Amniotic stem cell (primary cell): ENCODE measurements at regions not wholly inside any gene's neighbourhood (a gene's known extent, or its start where the extent isn't known, plus 50 kb on each side); places are given as distances from the start of the nearest gene placed in this dataset.
"Not testable (repeated sequence)": the region's sequence is repeated elsewhere in the genome, so short reads cannot be mapped to it uniquely, and the experiment has no call there.

Experiments used
- DNase-seq: peaks from one replicate; lab custom pipeline; 2025; lab: John Stamatoyannopoulos, UW

DNA sequence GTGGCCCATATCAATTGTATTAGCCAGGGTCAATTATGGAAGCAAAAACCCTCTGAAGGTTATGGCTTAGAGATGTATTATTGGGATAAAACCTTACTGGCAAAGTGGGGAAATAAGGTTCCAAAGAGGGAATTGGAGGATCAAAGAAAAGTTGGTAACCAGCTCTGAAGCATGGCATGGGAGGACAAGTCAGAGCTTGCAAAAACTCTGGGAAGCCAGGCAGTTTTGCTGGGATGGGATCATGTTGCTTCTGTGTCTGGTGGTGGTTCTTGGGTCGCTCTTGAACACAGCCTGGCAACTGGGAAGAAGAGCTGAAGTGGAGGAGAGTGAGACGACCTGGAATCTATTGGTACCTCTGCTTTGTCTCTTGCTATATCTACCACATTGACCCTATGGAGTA, 162.6 kb downstream of the PMAIP1 start:
- DNase-seq: no peak

DNA sequence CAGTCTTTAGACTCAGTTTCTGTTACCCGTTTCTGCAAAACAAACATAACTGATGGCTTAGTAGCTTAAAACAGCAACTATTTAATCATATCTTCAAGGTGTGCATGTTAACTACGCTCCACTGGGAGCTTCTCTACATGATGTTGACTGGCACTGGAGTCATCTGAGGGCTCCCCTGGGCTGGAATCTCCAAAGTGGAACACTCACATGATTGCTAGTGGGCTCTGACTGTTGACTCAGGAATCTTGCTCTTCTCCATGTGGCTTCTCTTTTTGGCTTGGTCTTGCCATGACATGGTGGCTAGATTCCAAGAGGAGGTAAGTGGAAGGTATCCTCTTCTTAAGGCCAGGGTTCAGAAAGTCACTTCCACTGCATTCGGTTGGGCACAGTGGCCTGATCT, 160.8 kb downstream of the PMAIP1 start:
- no peak for DNase-seq

DNA sequence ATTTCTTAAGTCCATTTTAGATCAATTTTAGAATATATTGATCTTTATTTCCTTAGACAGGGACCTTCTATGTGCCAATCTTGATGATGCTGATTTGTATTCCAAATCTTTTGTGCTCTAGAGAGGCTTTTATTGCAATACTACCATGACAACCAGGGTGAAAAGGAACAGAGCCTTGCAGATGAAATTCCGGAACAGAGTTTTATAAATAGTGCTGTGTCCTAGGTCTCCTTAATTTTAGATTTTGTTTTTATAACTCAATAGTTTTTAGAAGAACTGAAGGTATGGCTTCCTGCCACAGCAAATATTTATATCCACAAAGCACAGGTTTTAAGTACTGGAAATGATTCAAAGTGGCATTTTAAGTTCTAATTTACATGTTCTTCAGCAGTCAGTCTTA, 160.2 kb downstream of the PMAIP1 start:
- no peak for DNase-seq

DNA sequence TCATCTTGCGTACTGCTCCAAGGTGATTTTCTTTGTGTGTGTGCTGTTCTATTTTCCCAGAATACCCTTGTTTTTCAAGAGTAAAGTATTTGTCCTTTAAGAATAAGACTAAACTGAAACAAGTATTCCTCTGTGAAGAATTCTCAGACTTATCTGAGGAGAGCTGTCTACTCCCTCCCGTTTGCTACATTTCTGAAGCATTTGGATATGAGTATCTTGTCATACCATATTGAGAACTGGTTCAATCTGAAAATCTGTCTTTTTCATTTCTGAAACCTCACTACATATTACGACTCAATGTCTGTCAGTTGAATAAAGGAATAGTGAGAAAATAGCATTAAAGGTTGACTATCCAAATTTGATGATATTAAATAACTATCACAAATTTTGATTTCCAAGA, 159.4 kb downstream of the PMAIP1 start:
- DNase-seq: no peak

DNA sequence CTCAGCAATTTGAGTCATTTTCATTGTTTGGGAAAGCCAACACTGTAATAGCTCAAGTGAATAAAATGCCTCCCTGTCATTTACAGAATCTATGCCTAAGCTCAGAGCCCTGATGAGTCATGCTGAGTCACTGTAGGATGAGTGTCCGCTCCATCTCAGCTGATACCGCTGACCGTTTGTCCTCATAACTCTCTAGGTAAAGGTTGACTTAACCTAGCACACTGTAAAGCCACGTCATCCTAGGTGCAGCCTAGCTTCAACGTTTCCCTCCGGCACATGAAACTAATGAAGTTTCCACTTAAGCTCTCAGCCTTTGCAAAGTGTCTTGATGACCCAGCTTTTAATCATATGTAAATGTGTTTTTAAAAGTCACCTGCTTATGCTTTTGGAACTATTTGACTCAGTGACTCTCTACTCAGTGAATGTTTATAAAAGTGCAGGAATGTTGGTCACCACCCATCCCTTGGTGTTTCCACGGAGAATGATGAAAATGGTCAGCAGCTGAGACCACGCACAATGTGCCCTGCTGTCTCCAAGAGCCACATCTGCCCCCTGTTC, 154.0 kb downstream of the PMAIP1 start:
- peak; percentile 96 for DNase-seq

DNA sequence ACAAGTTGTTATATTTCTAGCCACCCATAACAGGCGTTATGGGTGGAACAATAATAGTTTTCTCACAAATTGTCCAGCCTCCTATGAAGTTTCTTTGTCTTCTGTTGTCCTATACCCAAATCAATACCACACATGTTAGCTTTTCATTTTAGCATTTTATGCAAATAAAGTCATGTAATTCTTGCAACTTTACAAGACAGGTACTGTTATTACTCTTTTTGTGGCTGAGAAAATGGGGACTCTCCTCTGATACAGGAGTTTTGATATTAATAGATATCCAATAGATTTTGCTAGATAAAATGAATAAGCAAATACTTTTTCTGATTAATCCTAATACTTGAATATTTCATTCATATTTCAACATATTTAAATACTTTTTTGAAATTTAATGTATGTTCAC, 151.0 kb downstream of the PMAIP1 start:
- DNase-seq: no peak

DNA sequence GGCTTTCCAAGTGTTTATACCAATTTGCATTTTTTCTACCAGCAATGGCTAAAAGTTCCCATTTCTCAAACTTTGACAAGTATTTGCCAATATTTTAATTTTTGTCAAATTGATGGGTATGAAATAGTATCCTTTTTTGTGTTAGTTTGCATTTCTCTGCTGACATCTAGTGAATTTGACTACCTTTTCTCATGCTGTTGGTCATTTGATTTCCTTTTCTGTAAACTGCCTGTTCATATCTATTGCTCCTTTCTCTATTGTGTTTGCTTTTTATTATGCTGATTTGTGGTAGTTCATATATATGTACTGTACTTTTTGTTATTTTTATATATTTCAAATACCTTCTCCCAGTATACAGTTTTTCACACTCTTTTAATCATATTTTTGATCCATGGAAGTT, 149.4 kb downstream of the PMAIP1 start:
- no peak for DNase-seq

DNA sequence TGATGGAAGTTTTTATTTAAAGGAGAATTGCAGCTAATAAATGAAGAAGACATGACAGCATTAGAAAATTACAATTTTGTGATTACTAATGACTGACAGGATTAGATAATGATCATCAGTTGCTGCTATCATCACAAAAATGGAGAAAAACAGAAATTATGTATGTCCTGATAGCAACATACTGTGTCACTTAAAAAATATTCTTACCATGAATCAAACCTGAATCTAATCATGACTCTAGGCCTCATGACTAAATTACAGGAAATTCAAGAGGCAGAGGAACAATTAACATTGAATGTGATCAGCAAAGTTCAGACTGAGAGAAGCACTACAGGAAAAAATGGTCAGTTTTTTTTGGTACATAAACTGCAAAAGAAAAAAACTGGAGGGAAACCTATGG, 147.8 kb downstream of the PMAIP1 start:
- DNase-seq: no peak

DNA sequence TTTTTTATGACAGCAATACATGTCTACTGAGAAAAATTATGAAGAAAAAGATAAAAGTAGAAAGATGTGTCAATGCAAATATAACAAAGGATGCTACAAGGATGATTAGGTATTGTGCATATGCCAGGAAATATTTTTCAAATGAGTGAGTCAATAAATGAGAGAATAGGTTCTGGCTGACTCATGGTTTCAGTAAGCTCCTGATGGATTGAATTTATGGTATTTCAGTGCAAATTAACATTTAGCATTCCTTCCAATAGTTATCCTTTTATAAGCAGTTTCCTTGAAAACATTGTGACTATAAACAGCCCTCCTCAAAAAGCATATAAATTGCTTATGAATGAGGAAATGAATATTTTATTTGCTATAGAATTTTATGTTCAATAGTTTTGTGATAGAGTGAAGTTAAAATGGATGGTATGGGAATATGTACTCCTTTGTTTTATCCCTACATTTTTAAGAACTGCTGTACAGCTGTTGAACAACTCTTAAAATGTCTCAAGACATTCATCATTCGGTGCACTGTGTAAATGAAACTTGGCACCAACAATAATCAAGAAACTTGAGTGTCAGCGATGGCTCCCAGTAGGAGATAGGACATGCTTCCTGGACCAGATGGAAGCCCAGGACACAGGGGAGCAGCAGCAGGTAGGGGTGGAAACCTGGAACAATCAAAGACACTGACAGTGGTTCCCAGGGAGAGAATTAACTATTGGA, 144.7 kb downstream of the PMAIP1 start:
- DNase-seq: peak; percentile 41

DNA sequence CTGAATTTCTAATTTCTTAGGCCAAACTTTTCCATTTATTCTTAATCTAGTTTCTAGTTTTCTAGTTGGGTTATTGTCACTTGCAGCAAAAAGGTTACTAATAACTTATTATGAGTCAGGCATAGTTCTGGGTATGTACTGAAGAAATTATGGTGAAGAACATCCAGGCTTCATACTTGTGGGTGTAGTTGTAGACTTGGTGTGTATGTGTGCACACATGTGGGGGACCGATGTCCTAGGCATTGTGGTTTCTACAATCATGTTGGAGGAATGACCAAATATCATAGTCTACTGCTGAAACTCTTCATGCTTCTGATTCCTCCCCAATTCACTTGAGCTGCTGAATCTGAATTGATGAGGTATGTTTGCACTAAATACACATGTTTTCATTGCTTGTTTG, 141.2 kb downstream of the PMAIP1 start:
- DNase-seq: no peak

DNA sequence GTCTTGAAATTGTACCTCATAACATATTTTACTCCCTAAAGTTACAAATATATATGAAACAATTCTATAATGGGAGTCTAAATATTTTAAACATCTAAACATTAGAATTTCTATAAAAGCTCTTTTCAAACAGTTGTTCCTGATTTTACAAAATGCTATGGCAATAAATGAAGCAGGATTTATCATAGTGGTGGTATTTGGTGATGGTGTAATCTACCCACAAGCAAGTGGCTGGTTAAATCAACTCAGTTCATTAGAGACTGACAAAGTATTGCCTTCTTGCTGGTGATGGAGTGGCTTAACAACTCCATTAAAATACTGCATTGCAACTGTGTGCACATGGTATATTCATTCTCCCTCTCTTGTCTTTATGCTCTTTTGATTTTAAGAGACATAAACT, 138.9 kb downstream of the PMAIP1 start:
- no peak for DNase-seq

DNA sequence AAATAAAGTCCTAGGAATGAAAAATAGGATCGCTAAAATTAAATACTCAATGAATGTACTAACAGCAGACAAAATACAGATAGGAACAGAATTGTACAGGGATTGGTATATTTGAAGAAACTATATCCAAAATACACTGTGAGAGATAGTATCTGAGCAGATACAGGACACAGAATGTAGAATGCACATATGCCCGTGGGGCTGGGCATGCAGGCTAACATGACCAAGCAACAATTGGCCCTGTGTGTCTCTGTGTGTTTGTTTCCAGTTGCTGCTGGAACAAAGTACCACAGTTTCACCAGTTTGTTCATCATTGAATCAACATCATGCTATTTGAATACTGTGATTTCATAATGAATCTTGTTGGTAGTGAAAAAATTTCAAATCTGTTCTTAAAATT, 127.6 kb downstream of the PMAIP1 start:
- DNase-seq: no peak

DNA sequence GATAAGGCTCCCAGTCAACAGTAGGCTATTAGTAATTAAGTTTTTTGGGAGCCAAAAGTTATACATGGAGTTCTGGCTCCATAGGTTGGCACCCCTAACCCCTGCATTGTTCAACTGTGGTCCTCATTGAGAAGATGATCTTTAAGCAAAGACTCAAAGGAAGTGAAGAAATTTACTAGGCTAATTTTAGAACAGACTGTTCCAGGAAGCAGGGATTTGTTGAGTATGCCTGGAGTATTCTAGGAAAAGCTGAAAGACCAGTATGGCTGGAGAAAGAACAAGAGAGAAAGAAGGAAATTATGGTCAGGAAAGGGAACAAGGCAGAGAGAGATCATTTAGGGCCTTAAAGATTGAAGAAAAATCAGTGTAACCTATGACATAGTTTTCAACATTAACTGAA, 125.1 kb downstream of the PMAIP1 start:
- no peak for DNase-seq

DNA sequence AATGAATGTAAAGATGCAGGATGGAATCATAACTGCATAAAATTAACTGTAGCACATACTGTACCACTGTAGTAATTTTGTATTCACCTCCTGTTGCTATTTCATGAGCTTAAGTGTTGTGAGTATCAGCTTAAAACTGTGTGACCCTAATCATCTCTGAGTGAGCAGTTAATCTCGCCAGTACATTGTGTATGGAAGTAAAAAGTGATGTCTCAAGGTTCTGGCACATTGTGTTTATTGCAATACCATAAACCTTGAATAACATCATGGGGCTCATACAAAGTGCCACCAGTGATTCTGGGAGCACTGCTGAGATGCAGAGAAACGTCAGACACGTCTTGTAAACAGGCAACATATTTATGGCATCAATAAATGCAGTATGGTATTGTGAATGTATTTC, 124.5 kb downstream of the PMAIP1 start:
- no peak for DNase-seq

DNA sequence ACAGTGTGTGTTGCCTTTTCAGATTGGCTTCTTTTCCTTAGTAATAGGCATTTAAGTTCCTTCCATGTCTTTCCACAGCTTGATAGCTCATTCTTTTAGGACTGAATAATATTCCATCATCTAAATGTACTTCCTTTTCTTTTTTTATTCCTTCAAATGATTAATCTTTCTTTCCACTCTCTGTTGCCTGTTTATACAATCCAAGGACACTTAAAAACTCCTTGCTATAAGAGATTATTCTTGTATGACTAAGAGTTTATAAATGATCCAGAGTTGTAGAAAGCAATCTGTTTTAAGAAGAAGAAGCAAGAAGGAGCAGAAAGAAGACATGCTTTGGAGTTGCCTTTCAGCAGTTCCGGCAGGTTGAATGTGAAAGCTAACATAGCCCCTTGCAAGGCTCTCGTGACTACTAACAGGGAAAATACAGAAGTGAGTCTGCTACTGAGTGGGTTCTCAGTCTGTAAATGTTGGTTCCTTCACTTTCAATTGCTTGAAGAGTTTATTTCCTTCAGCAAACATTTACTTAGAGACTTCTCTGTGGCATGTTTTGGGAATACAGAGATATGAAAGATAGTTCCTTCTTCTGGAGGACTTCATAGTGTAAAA, 123.0 kb downstream of the PMAIP1 start:
- DNase-seq: no peak

DNA sequence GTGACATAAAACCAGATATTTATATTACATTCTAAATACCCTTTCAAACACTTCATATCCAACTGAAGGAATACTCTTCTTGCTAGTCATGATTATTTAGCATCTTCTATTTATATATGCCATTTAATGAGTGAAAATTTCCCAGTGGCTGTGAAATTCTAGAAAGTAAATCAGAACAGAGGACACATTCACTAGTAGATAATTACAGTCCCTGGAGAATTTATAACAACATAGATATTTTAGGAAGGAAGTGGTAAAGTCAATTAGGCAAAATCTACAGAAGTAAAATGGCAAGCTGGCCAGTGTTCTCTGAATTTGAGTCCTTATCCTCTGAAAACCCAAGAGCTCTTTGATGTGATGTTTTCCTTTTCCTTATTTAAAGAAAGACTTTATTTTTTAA, 121.8 kb downstream of the PMAIP1 start:
- no peak for DNase-seq

DNA sequence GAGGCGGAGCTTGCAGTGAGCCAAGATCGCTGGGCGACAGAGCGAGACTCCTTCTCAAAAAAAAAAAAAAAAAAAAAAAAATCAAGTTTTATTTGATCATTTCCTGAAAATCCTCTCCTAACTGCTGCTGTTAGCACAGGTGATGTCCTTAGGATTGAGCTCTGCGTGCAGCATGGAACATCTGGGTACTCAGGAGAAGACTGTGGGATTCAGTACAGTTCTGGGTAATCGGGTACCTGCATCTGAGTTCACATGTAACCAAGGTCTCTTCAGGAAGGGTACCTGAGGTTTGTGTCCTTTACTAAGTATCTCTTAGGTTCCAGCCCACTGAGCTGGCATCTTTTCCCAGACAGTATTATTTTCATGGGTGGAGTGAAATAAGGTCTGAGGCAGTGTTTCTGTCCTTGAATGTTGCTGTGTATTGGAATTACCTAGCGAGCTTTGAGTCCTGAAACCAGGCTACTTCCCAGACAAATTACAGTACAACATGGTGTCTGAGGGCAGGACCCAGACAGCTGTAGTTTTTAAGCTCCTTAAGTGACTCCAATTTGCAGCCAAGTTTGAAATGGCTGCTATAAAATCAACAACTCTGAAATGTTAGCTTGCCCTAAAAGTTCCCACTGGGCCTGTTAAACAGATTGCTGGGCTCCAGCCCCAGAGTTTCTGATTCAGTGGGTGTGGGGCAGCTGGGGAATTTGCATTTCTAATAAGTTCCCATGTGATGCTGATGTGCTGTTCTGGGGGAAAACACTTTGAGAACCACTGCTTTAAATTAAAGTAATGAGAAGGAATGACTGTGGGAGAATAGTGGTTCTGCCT, 120.5 kb downstream of the PMAIP1 start:
- DNase-seq: no peak

DNA sequence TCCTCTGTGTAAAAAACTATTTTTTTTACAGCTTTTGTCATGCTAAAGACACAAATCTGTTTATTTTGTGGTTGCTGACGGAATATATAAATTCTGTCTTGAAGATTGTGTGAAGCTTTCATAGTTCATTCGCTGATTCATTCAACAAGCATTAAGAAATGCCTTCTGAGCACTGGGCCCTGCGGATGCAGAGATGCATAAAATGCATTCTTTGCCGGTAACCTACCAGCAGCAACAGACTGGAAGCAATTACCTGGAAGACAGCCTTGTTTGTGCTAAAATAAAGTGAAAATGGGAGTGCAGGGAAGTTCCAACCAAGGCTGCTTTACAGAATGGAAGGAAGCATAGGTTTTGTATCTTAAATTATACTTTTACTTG, 119.7 kb downstream of the PMAIP1 start:
- DNase-seq: peak; percentile 51

DNA sequence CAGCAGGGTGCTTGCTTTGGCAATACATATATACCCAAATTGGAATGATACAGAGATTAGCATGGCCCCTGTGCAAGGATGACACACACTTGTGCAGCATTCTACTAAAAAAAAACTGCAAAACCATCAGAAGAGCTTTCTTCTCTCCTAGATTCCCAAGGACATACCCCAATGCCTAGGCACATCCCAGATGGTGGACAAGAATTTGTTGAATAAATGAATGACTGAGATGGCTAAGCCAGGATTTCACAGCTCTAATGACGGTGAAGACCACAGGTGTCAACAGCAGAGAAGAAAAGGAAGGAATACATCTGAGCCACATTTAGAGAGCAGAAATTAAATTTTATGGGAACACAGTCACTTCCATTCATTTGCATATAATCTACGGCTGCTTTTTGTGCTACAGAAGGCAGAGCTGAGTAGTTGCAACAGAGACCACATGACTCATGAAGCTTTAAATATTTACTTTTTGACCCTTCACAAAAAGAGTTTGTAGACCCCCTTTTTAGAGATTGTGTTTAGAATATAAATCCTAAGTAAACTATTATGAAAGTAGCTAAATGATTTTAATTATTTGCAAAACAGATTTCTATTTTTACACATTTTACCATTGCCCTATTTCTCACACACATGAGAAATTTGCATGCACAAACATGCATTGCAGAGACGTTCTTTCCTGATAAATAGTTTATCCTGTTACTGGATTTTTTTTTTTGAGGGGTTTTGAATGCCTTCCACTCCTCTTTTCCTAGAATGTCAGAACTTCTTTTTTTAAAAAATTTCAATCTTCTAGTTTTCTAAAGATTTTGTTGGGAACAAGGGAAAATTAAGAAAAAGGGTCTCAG, 119.0 kb downstream of the PMAIP1 start:
- no peak for DNase-seq

DNA sequence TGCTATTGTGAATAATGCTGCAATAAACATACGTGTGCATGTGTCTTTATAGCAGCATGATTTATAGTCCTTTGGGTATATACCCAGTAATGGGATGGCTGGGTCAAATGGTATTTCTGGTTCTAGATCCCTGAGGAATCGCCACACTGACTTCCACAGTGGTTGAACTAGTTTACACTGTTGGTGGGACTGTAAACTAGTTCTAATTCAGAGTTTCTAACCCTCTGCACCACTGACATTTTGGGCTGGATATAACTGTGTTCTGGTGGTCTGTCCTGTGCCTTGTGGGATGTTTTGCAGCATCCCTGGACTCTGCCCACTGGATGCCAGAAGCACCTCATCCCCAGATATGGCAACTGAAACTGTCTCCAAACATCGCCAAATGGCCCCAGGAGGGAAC, 118.3 kb downstream of the PMAIP1 start:
- DNase-seq: not testable (repeated sequence)

DNA sequence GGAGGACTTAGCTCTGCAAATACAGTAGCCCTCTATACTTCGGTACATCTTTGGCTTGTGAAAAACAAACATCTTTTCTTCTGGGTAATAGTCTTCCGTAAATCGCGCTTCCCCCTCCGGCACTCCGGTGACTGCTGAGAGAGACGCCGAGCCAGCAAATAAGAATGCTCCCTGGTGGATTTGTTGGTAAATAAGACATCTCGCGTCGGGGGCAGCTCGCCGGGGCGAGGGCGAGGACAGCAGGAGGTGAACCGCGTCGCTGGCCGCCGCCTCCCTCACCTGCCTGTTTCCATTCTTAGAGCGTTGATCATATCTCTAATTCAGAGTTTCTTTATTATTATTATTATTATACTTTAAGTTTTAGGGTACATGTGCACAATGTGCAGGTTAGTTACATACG, 117.6 kb downstream of the PMAIP1 start:
- DNase-seq: no peak

DNA sequence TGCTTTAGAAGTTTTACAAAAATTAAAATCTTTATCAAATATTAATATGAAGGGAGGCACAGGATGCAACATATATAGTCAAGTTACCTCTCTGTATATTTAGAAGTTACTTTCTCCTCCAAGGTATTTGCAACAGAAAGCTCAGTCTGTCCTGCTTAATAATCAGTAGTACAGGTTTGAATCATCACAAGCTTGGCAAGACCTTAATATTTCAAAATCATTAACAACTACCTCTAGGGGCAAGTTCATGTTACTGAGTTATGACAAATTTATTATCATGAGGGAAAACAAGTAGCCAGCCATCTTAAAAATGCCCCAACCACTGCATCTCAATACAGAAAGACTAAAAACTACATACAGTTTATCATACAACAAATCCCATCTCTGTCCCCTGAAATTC, 116.0 kb downstream of the PMAIP1 start:
- not testable (repeated sequence) for DNase-seq
